ENCODE measurements at regions not wholly inside any gene's neighbourhood (a gene's known extent, or its start where the extent isn't known, plus 50 kb on each side); places are given as distances from the start of the nearest gene placed in this dataset.

- TF ChIP-seq POLR2A (IDR thresholded peaks at IDR 0.05): no peak
- TF ChIP-seq CTCF (IDR thresholded peaks at IDR 0.05): no peak
- no peak for TF ChIP-seq POLR2AphosphoS5 (IDR thresholded peaks at IDR 0.05)
These were observed 166.6 kb downstream of the DIRAS2 start for GRCh38 chr9:90476058-90476457.
